Endometrium (tissue), 2 donors: ENCODE measurements at regions not wholly inside any gene's neighbourhood (a gene's known extent, or its start where the extent isn't known, plus 50 kb on each side); places are given as distances from the start of the nearest gene placed in this dataset.

Experiments
- FAIRE-seq: peaks from 2 replicates; lab custom pipeline; 2012; peaks lifted over from hg19 to GRCh38; lab: Jason Lieb, UNC
- donor health status: control.
- donor health status: control.

- no peak for FAIRE-seq
Observed at GRCh38 chr13:70893832-70894231, 785.6 kb upstream of the KLHL1 start.

DNA sequence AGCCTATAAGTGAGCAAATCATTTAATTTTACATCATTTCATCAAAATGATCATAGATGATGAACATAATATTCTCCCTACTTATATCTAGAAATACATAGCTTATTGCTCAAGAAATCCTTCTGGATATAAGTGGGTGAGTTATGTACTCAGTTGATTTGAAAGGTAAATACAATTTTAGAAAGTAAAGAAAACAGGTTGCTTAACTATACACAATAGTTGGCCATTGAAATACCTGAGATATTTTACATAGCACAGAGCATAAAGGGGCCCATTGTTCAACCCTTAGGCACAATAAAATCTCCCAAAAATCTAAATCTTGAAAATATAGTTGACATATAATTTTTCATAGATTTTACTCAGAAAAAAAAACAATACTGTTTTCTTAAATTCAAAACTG lies 782.0 kb upstream of the KLHL1 start:
- no peak for FAIRE-seq

DNA sequence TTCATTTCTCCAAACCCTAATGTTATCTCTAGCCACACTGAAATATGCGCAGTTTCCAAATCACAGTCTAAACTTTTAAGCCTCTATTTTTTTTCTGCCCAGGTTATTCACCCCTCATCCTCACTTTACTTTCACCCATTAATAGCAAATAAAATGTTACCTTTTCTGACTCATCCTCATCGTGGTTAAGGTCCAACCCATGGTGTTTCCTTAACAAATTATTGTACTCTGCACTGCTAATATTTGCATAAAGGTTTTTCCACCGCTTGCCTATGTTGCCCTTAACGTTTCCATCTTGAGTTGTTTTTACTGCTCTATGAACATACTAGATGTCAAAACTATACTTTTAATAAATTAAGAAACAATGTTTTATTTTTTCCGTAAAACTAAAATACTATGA lies 780.9 kb upstream of the KLHL1 start:
- FAIRE-seq, result no peak

GRCh38 chr13:70884196-70884595 lies 775.9 kb upstream of the KLHL1 start:
- no peak for FAIRE-seq

- no peak for FAIRE-seq
Observed at GRCh38 chr13:70874636-70875035, 766.4 kb upstream of the KLHL1 start.

DNA sequence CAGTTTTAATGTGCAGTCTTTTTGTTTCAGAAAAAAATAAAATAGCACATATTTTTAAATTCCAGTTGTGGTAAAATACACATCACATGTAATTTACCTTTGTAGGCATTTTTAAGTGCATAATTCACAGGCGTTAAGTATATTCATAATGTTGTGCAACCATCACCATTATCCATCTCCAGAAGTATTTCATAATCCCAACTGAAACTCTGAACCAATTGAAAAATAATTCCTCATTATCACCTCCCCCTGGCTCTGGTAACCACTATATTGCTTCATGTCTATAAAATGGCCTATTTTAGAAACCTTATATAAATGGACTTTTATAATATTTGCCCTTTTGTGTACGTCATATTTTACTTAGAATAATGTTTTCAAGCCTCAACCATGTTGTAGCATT lies 756.5 kb upstream of the KLHL1 start:
- FAIRE-seq, result no peak

DNA sequence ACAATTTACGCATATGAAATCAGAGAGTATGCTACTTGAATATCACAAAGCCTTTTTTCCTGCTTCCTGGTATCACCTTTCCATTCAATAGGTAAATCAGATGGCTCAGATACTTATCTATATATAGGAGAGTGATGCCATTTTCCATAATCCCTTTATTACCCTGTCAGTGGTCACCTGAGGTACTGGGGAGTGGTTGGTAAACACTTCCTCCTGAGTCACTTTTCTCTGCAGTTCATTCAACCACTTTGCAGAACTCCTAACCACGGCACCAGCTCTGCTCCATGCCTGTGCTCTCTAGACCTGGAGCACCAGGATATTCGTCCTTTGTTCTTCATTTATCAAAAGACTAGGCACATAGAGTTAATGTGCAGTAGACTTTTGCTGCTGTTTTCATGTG lies 748.5 kb upstream of the KLHL1 start:
- no peak for FAIRE-seq

DNA sequence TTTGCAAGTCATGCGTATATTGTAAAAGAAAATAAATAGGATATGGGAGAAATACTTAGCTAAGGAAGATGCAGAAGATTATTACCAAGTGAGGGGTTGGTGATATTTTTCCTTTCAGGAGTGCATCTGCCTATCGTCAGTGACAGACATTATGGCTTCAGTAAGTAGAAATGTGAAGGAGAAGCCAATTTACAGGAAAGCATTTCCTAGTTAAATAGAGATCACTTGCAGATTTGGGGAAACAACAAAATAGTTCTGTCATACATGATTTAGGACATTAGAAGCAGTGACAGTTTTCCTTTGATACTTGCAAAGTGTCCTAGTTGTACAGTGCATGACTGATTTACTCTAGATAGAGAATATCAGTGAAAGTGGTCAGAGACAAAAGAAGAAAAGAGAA lies 747.8 kb upstream of the KLHL1 start:
- FAIRE-seq, result no peak

- FAIRE-seq, result no peak
Observed at GRCh38 chr13:70849222-70849621, 741.0 kb upstream of the KLHL1 start.

GRCh38 chr13:70844391-70845108 lies 736.3 kb upstream of the KLHL1 start:
- FAIRE-seq, result no peak

DNA sequence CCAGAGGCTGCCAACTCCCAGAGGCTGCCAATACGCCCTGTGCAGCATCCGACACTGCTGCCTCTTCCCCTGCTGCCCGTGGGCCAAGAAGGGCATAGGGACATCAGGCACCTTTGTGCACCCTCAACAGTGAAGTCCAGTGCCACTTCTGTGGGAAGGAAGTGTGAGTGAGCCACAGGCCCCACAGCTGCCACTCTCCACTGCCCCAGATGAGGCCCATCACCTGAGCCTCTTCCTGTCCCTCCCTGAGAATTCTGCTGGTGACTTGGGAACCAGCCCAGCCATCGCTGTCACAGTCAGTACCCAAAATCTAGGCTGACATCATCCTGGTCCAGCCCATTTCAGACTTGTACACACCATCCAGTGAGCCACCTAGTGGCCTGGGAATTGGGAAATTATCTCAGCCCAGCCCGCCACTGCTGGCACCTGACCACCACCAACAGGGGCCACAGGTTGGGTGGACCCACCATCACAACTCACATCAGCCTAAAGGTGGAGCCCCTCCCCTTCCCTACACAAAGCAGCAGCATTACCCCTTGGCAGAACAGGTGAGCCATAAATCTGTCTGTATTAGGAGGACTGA lies 733.9 kb upstream of the KLHL1 start:
- FAIRE-seq, result no peak

GRCh38 chr13:70841240-70842061 lies 733.2 kb upstream of the KLHL1 start:
- no peak for FAIRE-seq

DNA sequence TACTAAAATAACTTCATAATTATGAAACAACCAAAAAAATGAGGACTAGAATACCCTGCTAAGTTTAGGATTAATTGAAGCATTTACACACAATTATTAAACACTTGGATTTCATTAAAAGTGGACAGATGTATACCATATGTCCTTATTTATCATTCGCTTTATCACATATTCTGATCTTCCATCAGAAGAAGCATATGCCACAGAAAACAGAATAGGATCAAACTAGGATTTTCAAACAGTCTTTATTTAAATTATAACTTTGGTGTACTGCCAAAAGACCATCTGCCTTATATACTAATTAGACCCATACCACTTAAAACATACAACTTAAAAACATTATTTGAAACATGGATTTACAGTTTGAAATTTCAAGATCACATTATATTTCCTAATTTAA lies 727.1 kb upstream of the KLHL1 start:
- FAIRE-seq, result no peak

DNA sequence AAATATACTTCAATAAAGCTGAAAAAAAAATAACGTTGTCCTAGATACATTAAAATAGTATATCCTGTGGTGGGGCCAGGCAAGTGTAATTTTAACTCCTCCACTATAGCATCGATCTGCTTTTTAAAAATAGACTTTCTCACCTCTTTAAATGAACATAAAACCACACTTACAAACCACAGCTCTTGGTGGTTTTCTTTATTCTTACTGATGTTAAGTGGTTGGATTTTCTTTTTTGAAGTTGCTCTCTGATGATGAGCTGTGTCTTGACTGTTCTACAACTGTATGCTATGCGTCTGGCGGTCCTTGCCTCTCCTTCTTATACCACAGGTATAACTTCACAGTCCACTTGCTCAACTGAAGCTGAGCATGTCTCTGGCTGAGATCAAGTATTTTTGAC lies 721.5 kb upstream of the KLHL1 start:
- no peak for FAIRE-seq

DNA sequence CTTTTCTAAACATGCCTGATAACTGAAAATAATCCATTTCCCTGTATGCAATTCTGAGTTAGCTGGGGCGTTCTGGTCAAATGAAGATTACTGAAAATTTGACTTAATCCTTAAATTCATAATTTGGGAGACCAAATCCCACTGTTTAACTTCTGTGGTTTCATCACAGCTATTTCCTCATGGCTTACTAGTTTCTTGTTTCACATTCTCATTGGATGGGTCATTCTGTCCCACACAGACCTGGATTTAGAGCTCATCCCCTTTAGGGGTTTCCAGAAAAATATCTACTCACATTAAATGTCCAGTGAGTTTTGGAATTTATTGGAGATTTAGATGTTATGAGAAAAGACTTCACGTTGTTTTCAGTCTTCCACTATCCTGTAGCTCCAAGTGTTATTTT lies 709.3 kb upstream of the KLHL1 start:
- FAIRE-seq, result no peak

- no peak for FAIRE-seq
Observed at GRCh38 chr13:70816853-70817252, 708.6 kb upstream of the KLHL1 start.

GRCh38 chr13:70814684-70815083 lies 706.4 kb upstream of the KLHL1 start:
- FAIRE-seq, result no peak

DNA sequence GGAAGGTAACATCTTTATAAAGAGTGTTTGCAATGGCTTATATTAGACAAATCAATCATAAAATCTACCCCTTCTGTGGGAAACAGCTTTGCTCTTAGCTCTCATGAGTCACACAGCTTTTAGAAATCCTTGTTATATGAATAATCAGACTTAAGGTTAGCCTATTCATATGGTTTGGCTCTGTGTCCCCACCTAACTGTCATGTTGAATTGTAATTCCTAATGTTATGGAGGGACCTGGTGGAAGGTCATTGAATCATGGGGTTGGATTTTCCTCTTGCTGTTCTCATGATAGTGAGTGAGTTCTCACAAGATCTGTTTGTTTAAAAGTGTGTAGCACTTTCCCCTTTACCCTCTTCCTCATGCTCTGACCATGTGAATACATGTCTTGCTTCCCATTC lies 704.2 kb upstream of the KLHL1 start:
- FAIRE-seq, result no peak

- no peak for FAIRE-seq
Observed at GRCh38 chr13:70809588-70809987, 701.3 kb upstream of the KLHL1 start.

DNA sequence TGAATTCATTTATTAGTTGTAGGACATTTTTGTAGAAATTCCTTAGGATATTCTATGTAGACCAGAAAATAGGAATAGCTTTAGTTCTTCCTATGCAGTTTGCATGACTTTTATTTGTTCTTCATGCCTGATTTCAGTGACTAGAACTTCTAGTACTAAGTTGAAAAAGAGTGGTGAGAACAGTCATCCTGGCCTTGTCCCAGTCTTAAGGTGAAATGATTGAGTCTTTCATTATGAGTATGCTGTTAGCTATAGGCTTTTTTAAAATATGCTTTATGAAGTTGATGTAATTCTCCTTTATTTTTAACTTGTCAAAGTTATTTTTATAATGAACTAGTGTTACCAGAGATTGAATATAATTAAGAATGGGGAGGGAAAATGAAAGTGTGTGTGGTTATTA lies 690.1 kb upstream of the KLHL1 start:
- FAIRE-seq, result no peak

DNA sequence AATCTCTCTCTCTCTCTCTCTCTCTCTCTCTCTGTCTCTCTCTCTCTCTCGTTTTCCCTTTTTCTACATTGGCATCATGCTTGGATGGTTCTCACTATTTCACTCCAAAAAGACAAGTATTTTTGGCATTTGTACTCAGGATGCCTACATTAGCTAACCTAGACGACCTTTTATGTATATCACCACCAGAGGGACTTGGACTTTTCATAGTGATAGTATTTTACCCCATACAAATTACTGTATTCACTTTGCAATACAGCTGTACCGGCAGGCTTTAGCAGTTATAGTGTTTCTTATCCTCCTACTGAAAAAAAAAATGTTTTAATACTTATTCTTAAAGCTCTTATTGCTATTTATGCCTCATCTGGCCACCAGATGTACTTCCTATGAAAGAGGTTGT lies 687.2 kb upstream of the KLHL1 start:
- peak; percentile 94 for FAIRE-seq

GRCh38 chr13:70792121-70792520 lies 683.9 kb upstream of the KLHL1 start:
- no peak for FAIRE-seq

- FAIRE-seq, result no peak
Observed at GRCh38 chr13:70789751-70790150, 681.5 kb upstream of the KLHL1 start.
